IMR-90 (cell line): ENCODE measurements at regions not wholly inside any gene's neighbourhood (a gene's known extent, or its start where the extent isn't known, plus 50 kb on each side); places are given as distances from the start of the nearest gene placed in this dataset.

ENCODE experiments used
- ATAC-seq: fragments of 200-7000 bp; cut with Tn5 transposase; 2 replicates; pipeline ENCODE4 v1.9.1; 2020; ENCODE audit warnings: low read depth, mild to moderate bottlenecking, moderate library complexity
- BruUV-seq: library from RNA; stranded (reverse); fragments of 400-500 nt; replicated peaks from 2 replicates; lab custom pipeline; 2021; lab: Mats Ljungman, UMichigan
- CTCF ChIA-PET: fragments of 300-600 bp; formaldehyde crosslinking; extraction: SDS; loops from one replicate; lab custom pipeline; 2021; ENCODE audit warnings: antibody characterized with exemption; lab: Yijun Ruan, JAX
- POLR2A ChIA-PET: fragments of 300-600 bp; sonication (Branson Sonifier 250); formaldehyde crosslinking; loops from one replicate; lab custom pipeline; 2022; ENCODE audit warnings: antibody characterized with exemption; ENCODE audit not compliant: unreplicated experiment; lab: Charles Lee
- DNase-seq: peaks from one replicate; pipeline ENCODE4 v3.0.0; 2013
- H2AFZ ChIP-seq: replicated peaks from 2 replicates; pipeline ENCODE3; 2013; ENCODE audit warnings: low read length, mild to moderate bottlenecking; ENCODE audit not compliant: poor library complexity
- H2AK5ac ChIP-seq: 2 replicates; pipeline ENCODE4 v1.6.1; 2013; ENCODE audit warnings: low read depth, low read length, inconsistent platforms
- H2AK9ac ChIP-seq: replicated peaks from 2 replicates; pipeline ENCODE3; 2013; ENCODE audit warnings: mild to moderate bottlenecking, low read depth, low read length, moderate library complexity; ENCODE audit not compliant: poor library complexity
- H2BK120ac ChIP-seq: 2 replicates; pipeline ENCODE4 v1.6.1; 2013; ENCODE audit warnings: low read depth, low read length, inconsistent platforms
- H2BK15ac ChIP-seq: 3 replicates; pipeline ENCODE4 v1.6.1; 2013; ENCODE audit warnings: low read depth, low read length, inconsistent platforms
- H2BK20ac ChIP-seq: 2 replicates; pipeline ENCODE4 v1.6.1; 2013; ENCODE audit warnings: low read depth, mild to moderate bottlenecking, inconsistent platforms, low read length, moderate library complexity
- H2BK5ac ChIP-seq: 2 replicates; pipeline ENCODE4 v1.6.1; 2013; ENCODE audit warnings: mild to moderate bottlenecking, low read depth, low read length, inconsistent platforms; ENCODE audit not compliant: poor library complexity, severe bottlenecking
- H3K14ac ChIP-seq: replicated peaks from 2 replicates; pipeline ENCODE4 v1.6.1; 2013; ENCODE audit warnings: low read depth, low read length, inconsistent platforms
- H3K18ac ChIP-seq: 2 replicates; pipeline ENCODE4 v1.6.1; 2013; ENCODE audit warnings: low read depth, low read length, control low read depth
- H3K23ac ChIP-seq: 2 replicates; pipeline ENCODE4 v1.6.1; 2013; ENCODE audit warnings: low read depth, low read length, inconsistent platforms
- H3K27ac ChIP-seq: 2 replicates; pipeline ENCODE4 v1.5.1; 2013; ENCODE audit warnings: mild to moderate bottlenecking, control low read depth, low read length; ENCODE audit not compliant: insufficient read depth
- H3K27me3 ChIP-seq: 2 replicates; pipeline ENCODE4 v1.6.1; 2013; ENCODE audit warnings: low read length; ENCODE audit not compliant: control insufficient read depth, insufficient read depth
- H3K36me3 ChIP-seq: 2 replicates; pipeline ENCODE4 v1.6.1; 2013; ENCODE audit warnings: low read length, mixed read lengths; ENCODE audit not compliant: control insufficient read depth, insufficient read depth
- H3K4ac ChIP-seq: 2 replicates; pipeline ENCODE4 v1.6.1; 2013; ENCODE audit warnings: low read depth, low read length, inconsistent platforms
- H3K4me1 ChIP-seq: 2 replicates; pipeline ENCODE4 v1.6.1; 2013; ENCODE audit warnings: low read length, mixed read lengths; ENCODE audit not compliant: control insufficient read depth, insufficient read depth
- H3K4me2 ChIP-seq: 2 replicates; pipeline ENCODE4 v1.6.1; 2013; ENCODE audit warnings: low read depth, mild to moderate bottlenecking, control low read depth, low read length, moderate library complexity
- H3K4me3 ChIP-seq: 2 replicates; pipeline ENCODE4 v1.5.1; 2013; ENCODE audit warnings: low read depth, mild to moderate bottlenecking, control low read depth, low read length, moderate library complexity; ENCODE audit not compliant: insufficient read depth
- H3K56ac ChIP-seq: 2 replicates; pipeline ENCODE4 v1.6.1; 2013; ENCODE audit warnings: low read length, inconsistent platforms; ENCODE audit not compliant: insufficient read depth; ENCODE audit errors: extremely low read depth
- H3K79me1 ChIP-seq, 2 experiments: 2 replicates each; pipeline ENCODE4 v1.6.1; 2013; ENCODE audit warnings: low read length in 2 of 2, inconsistent platforms in 1 of 2, low read depth in 1 of 2
- H3K9ac ChIP-seq: 2 replicates; pipeline ENCODE4 v1.6.1; 2013; ENCODE audit warnings: low read depth, low read length, control low read depth
- H3K9me1 ChIP-seq: 2 replicates; pipeline ENCODE4 v1.6.1; 2013; ENCODE audit warnings: low read length, inconsistent platforms; ENCODE audit not compliant: insufficient read depth
- H3K9me3 ChIP-seq: 2 replicates; pipeline ENCODE4 v1.6.1; 2013; ENCODE audit warnings: low read length; ENCODE audit not compliant: control insufficient read depth, insufficient read depth
- H4K20me1 ChIP-seq: 2 replicates; pipeline ENCODE4 v1.6.1; 2013; ENCODE audit warnings: low read length, inconsistent platforms; ENCODE audit not compliant: insufficient read depth
- H4K5ac ChIP-seq: 2 replicates; pipeline ENCODE4 v1.6.1; 2013; ENCODE audit warnings: mild to moderate bottlenecking, low read depth, low read length, control low read depth
- H4K8ac ChIP-seq, 2 experiments: 2 replicates each; pipeline ENCODE4 v1.6.1; 2013; ENCODE audit warnings: low read depth in 2 of 2, low read length in 2 of 2, control low read depth in 1 of 2, inconsistent platforms in 1 of 2
- H4K91ac ChIP-seq: 2 replicates; pipeline ENCODE4 v1.6.1; 2013; ENCODE audit warnings: low read depth, low read length, inconsistent platforms; ENCODE audit not compliant: insufficient read depth
- BHLHE40 ChIP-seq: fragments of 150-350 bp; IDR thresholded peaks from 2 replicates; pipeline ENCODE4 v1.6.1; 2016; ENCODE audit warnings: mild to moderate bottlenecking, low read depth, low read length
- CEBPB ChIP-seq: IDR thresholded peaks from 2 replicates; pipeline ENCODE4 v1.6.1; 2012; ENCODE audit warnings: low read depth, low read length, improper control_type of control experiment
- CHD1 ChIP-seq: IDR thresholded peaks from 2 replicates; pipeline ENCODE4 v1.6.1; 2012; ENCODE audit warnings: low read depth, low read length, improper control_type of control experiment
- CTCF ChIP-seq: conservative IDR thresholded peaks from 2 replicates; pipeline ENCODE4 v1.5.1; 2012; ENCODE audit warnings: mild to moderate bottlenecking, low read depth, low read length, improper control_type of control experiment
- FOS ChIP-seq: fragments of 150-350 bp; IDR thresholded peaks from 2 replicates; pipeline ENCODE4 v1.6.1; 2016; ENCODE audit warnings: low read depth, low read length
- MAZ ChIP-seq: IDR thresholded peaks from 2 replicates; pipeline ENCODE4 v1.6.1; 2012; ENCODE audit warnings: low read depth, mild to moderate bottlenecking, low read length, improper control_type of control experiment, moderate library complexity, borderline replicate concordance
- MXI1 ChIP-seq: IDR thresholded peaks from 2 replicates; pipeline ENCODE4 v1.6.1; 2012; ENCODE audit warnings: low read depth, mild to moderate bottlenecking, low read length, moderate library complexity, borderline replicate concordance
- NFE2L2 ChIP-seq: fragments of 150-350 bp; IDR thresholded peaks from 2 replicates; pipeline ENCODE4 v1.6.1; 2016; ENCODE audit warnings: low read depth, mild to moderate bottlenecking, low read length
- RAD21 ChIP-seq: IDR thresholded peaks from 2 replicates; pipeline ENCODE4 v1.6.1; 2012; ENCODE audit warnings: low read length, improper control_type of control experiment
- RCOR1 ChIP-seq: IDR thresholded peaks from 2 replicates; pipeline ENCODE4 v1.6.1; 2012; ENCODE audit warnings: mild to moderate bottlenecking, low read length, improper control_type of control experiment; ENCODE audit not compliant: insufficient replicate concordance
- USF2 ChIP-seq: fragments of 150-350 bp; IDR thresholded peaks from 2 replicates; pipeline ENCODE4 v1.6.1; 2017; ENCODE audit warnings: mild to moderate bottlenecking, antibody characterized with exemption, low read length, low read depth
- dilution Hi-C: fragments of 300-500 bp; cut with HindIII; formaldehyde crosslinking; loops from one replicate; pipeline ENCODE4 v1.14.3; 2018; ENCODE audit warnings: low sequenced_read_pairs; ENCODE audit not compliant: unreplicated experiment
- in situ Hi-C: fragments of 300-500 bp; cut with MboI; formaldehyde crosslinking; loops from 3 replicates; pipeline ENCODE4 v1.14.3; 2019; ENCODE audit warnings: low sequenced_read_pairs, inconsistent platforms, mixed read lengths
- intact Hi-C: fragments of 100-400 bp; cut with micrococcal nuclease; formaldehyde crosslinking; loops from 2 replicates; pipeline ENCODE4 v1.10.0; 2022

- H2BK5ac ChIP-seq: no peak overlapping the region
- H2AK9ac ChIP-seq: no peak overlapping the region
- H3K4me2 ChIP-seq: no peak overlapping the region
- ChIA-PET POLR2A (no interaction called here), CTCF (no interaction called here)
- H3K9me3 ChIP-seq: peaks cover 10% of the 10 kb centered on the region
- ATAC-seq: no peak
- no peak overlapping the region for H3K23ac ChIP-seq
- in situ Hi-C loops (no loop called here), intact Hi-C loops (no loop called here), dilution Hi-C loops (no loop called here)
- no peak overlapping the region for H4K8ac ChIP-seq
- no peak overlapping the region for H3K9ac ChIP-seq
- H3K18ac ChIP-seq: no peak overlapping the region
- H4K20me1 ChIP-seq: no peaks in the 10 kb centered on the region
- no peak overlapping the region for H2AK5ac ChIP-seq
- no peak overlapping the region for H3K4me3 ChIP-seq
- H3K27ac ChIP-seq: no peak overlapping the region
- H3K14ac ChIP-seq: no peak overlapping the region
- no peak overlapping the region for H2BK120ac ChIP-seq
- TF ChIP-seq MAZ (no peak), CTCF (no peak), CHD1 (no peak), NFE2L2 (no peak), FOS (no peak), RCOR1 (no peak), MXI1 (no peak), USF2 (no peak), RAD21 (no peak), BHLHE40 (no peak), CEBPB (no peak)
- no peaks in the 10 kb centered on the region for H3K9me1 ChIP-seq
- H2BK20ac ChIP-seq: no peak overlapping the region
- H2BK15ac ChIP-seq: no peak overlapping the region
- no peaks in the 10 kb centered on the region for H3K36me3 ChIP-seq
- H4K91ac ChIP-seq: no peak overlapping the region
- H3K56ac ChIP-seq: no peak overlapping the region
- no peak overlapping the region for H2AFZ ChIP-seq
- no peaks in the 10 kb centered on the region for H3K79me1 ChIP-seq
- no peak overlapping the region for H4K5ac ChIP-seq
- no peak overlapping the region for H3K4ac ChIP-seq
- no peaks in the 10 kb centered on the region for H3K27me3 ChIP-seq
- H3K4me1 ChIP-seq: no peaks in the 10 kb centered on the region
- no peak for DNase-seq
- no TSS peak for BruUV-seq
Observed at GRCh38 chr18:38318416-38318815, 752.8 kb upstream of the CELF4 start.
